OCI-LY7 (cell line): ENCODE measurements at regions not wholly inside any gene's neighbourhood (a gene's known extent, or its start where the extent isn't known, plus 50 kb on each side); places are given as distances from the start of the nearest gene placed in this dataset.

Source experiments
- BruUV-seq: library from RNA; stranded (reverse); fragments of 400-500 nt; replicated peaks from 2 replicates; lab custom pipeline; 2021; lab: Mats Ljungman, UMichigan
- CTCF ChIA-PET: fragments of 300-600 bp; sonication (Branson Sonifier 250); formaldehyde crosslinking; loops from one replicate; lab custom pipeline; 2022; ENCODE audit warnings: antibody characterized with exemption; ENCODE audit not compliant: unreplicated experiment; lab: Charles Lee
- POLR2A ChIA-PET: fragments of 300-600 bp; sonication (Branson Sonifier 250); formaldehyde crosslinking; loops from one replicate; lab custom pipeline; 2022; ENCODE audit warnings: antibody characterized with exemption; lab: Charles Lee
- DNase-seq: peaks from one replicate; pipeline ENCODE4 v3.0.0-alpha.2; 2015; ENCODE audit warnings: low spot score
- H2AFZ ChIP-seq: fragments of 200-600 bp; sonication (generic), shearing (Covaris generic); 2 replicates; pipeline ENCODE4 v1.6.1; 2014; ENCODE audit warnings: mild to moderate bottlenecking, antibody characterized with exemption, low read length, moderate library complexity
- H3K27ac ChIP-seq: fragments of 200-600 bp; sonication (generic); 2 replicates; pipeline ENCODE4 v1.5.1; 2014; ENCODE audit warnings: mixed run types, low read depth, mild to moderate bottlenecking, moderate library complexity, low read length, inconsistent platforms; ENCODE audit not compliant: poor library complexity, severe bottlenecking
- H3K36me3 ChIP-seq: fragments of 200-600 bp; sonication (generic); 2 replicates; pipeline ENCODE4 v1.6.1; 2014; ENCODE audit warnings: mild to moderate bottlenecking, antibody characterized with exemption, low read length, moderate library complexity, mixed read lengths; ENCODE audit not compliant: insufficient read depth
- H3K4me1 ChIP-seq: fragments of 200-600 bp; sonication (generic); 2 replicates; pipeline ENCODE4 v1.5.1; 2014; ENCODE audit warnings: mild to moderate bottlenecking, low read length; ENCODE audit not compliant: insufficient read depth, poor library complexity, severe bottlenecking
- H3K4me2 ChIP-seq: fragments of 200-600 bp; sonication (generic); 2 replicates; pipeline ENCODE4 v1.6.1; 2014; ENCODE audit warnings: mild to moderate bottlenecking, low read length
- H3K4me3 ChIP-seq: fragments of 200-600 bp; sonication (generic); 2 replicates; pipeline ENCODE4 v1.5.1; 2014; ENCODE audit warnings: mild to moderate bottlenecking, low read depth, low read length; ENCODE audit not compliant: poor library complexity, severe bottlenecking
- H3K79me2 ChIP-seq: fragments of 200-600 bp; sonication (generic); 2 replicates; pipeline ENCODE4 v1.6.1; 2016; ENCODE audit warnings: low read depth, mild to moderate bottlenecking, low read length, moderate library complexity, mixed read lengths; ENCODE audit not compliant: insufficient read depth
- H3K9me2 ChIP-seq: fragments of 200-600 bp; sonication (generic); 2 replicates; pipeline ENCODE4 v1.6.1; 2016; ENCODE audit warnings: mild to moderate bottlenecking, low read length, mixed read lengths; ENCODE audit not compliant: insufficient read depth
- H3K9me3 ChIP-seq: fragments of 200-600 bp; sonication (generic); 2 replicates; pipeline ENCODE4 v1.6.1; 2014; ENCODE audit warnings: mild to moderate bottlenecking, mixed run types, low read length, mixed read lengths
- H4K20me1 ChIP-seq: fragments of 200-600 bp; sonication (generic); 2 replicates; pipeline ENCODE4 v1.6.1; 2014; ENCODE audit warnings: mild to moderate bottlenecking, antibody characterized with exemption, low read length, moderate library complexity, mixed read lengths; ENCODE audit not compliant: insufficient read depth
- CTCF ChIP-seq: fragments of 200-600 bp; sonication (generic); conservative IDR thresholded peaks from 2 replicates; pipeline ENCODE4 v1.5.1; 2014; ENCODE audit warnings: mild to moderate bottlenecking, antibody characterized with exemption, low read length, moderate library complexity, mixed read lengths
- EZH2phosphoT487 ChIP-seq: fragments of 200-600 bp; sonication (generic); IDR thresholded peaks from 2 replicates; pipeline ENCODE4 v1.6.1; 2018; ENCODE audit warnings: low read depth, borderline replicate concordance, mild to moderate bottlenecking, mixed run types, antibody characterized with exemption, low read length, moderate library complexity, mixed read lengths
- intact Hi-C: fragments of 100-400 bp; cut with micrococcal nuclease; formaldehyde crosslinking; loops from one replicate; pipeline ENCODE4 v1.10.0; 2022; ENCODE audit not compliant: unreplicated experiment

GRCh38 chr2:150997702-150998440, 263.8 kb downstream of the RBM43 start:
- no TSS peak for BruUV-seq
- H3K9me2 ChIP-seq, result no peaks in the 10 kb centered on the region
- POLR2A ChIA-PET, result no interaction called here
- H4K20me1 ChIP-seq, result no peaks in the 10 kb centered on the region
- H3K27ac ChIP-seq, result no peak overlapping the region
- H3K4me2 ChIP-seq, result no peak overlapping the region
- no peak overlapping the region for H2AFZ ChIP-seq
- H3K9me3 ChIP-seq, result no peaks in the 10 kb centered on the region
- CTCF ChIA-PET, result no interaction called here
- TF ChIP-seq EZH2phosphoT487 (no peak), CTCF (no peak)
- no peak overlapping the region for H3K4me3 ChIP-seq
- no peaks in the 10 kb centered on the region for H3K79me2 ChIP-seq
- no peaks in the 10 kb centered on the region for H3K4me1 ChIP-seq
- no peak for DNase-seq
- intact Hi-C loops, result no loop called here
- H3K36me3 ChIP-seq, result no peaks in the 10 kb centered on the region

- ChIA-PET CTCF (no interaction called here), POLR2A (no interaction called here)
- Histone ChIP-seq H4K20me1 (no peaks in the 10 kb centered on the region), H3K27ac (no peak overlapping the region), H3K36me3 (no peaks in the 10 kb centered on the region), H3K79me2 (no peaks in the 10 kb centered on the region), H3K9me3 (no peaks in the 10 kb centered on the region), H2AFZ (no peak overlapping the region), H3K4me2 (no peak overlapping the region), H3K4me3 (no peak overlapping the region), H3K4me1 (no peaks in the 10 kb centered on the region), H3K9me2 (no peaks in the 10 kb centered on the region)
- intact Hi-C loops, result no loop called here
- no peak for DNase-seq
- no TSS peak for BruUV-seq
- TF ChIP-seq EZH2phosphoT487, result no peak
- no peak for TF ChIP-seq CTCF
Measured at GRCh38 chr2:150997066-150997465, 264.6 kb downstream of the RBM43 start.

- no TSS peak for BruUV-seq
- Histone ChIP-seq H3K36me3 (no peaks in the 10 kb centered on the region), H3K4me3 (no peak overlapping the region), H4K20me1 (no peaks in the 10 kb centered on the region), H3K9me3 (no peaks in the 10 kb centered on the region), H3K4me1 (no peaks in the 10 kb centered on the region), H3K9me2 (no peaks in the 10 kb centered on the region), H3K79me2 (no peaks in the 10 kb centered on the region), H3K27ac (no peak overlapping the region), H3K4me2 (no peak overlapping the region), H2AFZ (no peak overlapping the region)
- POLR2A ChIA-PET, result no interaction called here
- no peak for DNase-seq
- no peak for TF ChIP-seq EZH2phosphoT487
- TF ChIP-seq CTCF, result no peak
- CTCF ChIA-PET, result no interaction called here
- intact Hi-C loops, result no loop called here
Measured at GRCh38 chr2:150994076-150994475, 267.6 kb downstream of the RBM43 start.
